IMR-90 (cell line): ENCODE measurements at regions not wholly inside any gene's neighbourhood (a gene's known extent, or its start where the extent isn't known, plus 50 kb on each side); places are given as distances from the start of the nearest gene placed in this dataset.

Experiments used
- CHD1 ChIP-seq: IDR thresholded peaks from 2 replicates; pipeline ENCODE4 v1.6.1; 2012; ENCODE audit warnings: low read depth, low read length, improper control_type of control experiment
- MAZ ChIP-seq: IDR thresholded peaks from 2 replicates; pipeline ENCODE4 v1.6.1; 2012; ENCODE audit warnings: low read depth, mild to moderate bottlenecking, low read length, improper control_type of control experiment, moderate library complexity, borderline replicate concordance
- POLR2A ChIP-seq: IDR thresholded peaks from 2 replicates; pipeline ENCODE4 v1.6.1; 2012; ENCODE audit warnings: mild to moderate bottlenecking, low read depth, low read length
- TF ChIP-seq, protein P1 (sequence below): conservative IDR thresholded peaks from 2 replicates; pipeline ENCODE4 v1.5.1; 2012; ENCODE audit warnings: mild to moderate bottlenecking, low read depth, low read length, improper control_type of control experiment

- TF ChIP-seq, protein P1, sequence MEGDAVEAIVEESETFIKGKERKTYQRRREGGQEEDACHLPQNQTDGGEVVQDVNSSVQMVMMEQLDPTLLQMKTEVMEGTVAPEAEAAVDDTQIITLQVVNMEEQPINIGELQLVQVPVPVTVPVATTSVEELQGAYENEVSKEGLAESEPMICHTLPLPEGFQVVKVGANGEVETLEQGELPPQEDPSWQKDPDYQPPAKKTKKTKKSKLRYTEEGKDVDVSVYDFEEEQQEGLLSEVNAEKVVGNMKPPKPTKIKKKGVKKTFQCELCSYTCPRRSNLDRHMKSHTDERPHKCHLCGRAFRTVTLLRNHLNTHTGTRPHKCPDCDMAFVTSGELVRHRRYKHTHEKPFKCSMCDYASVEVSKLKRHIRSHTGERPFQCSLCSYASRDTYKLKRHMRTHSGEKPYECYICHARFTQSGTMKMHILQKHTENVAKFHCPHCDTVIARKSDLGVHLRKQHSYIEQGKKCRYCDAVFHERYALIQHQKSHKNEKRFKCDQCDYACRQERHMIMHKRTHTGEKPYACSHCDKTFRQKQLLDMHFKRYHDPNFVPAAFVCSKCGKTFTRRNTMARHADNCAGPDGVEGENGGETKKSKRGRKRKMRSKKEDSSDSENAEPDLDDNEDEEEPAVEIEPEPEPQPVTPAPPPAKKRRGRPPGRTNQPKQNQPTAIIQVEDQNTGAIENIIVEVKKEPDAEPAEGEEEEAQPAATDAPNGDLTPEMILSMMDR, result no peak
- no peak for TF ChIP-seq POLR2A
- TF ChIP-seq CHD1, result no peak
- no peak for TF ChIP-seq MAZ
Measured at GRCh38 chr14:83913476-83913875, 1616.5 kb upstream of the FLRT2 start.
